GM04503 (cell line): ENCODE measurements at regions not wholly inside any gene's neighbourhood (a gene's known extent, or its start where the extent isn't known, plus 50 kb on each side); places are given as distances from the start of the nearest gene placed in this dataset.
"Not testable (repeated sequence)": the region's sequence is repeated elsewhere in the genome, so short reads cannot be mapped to it uniquely, and the experiment has no call there.

Experiments used
- DNase-seq: peaks from one replicate; pipeline ENCODE4 v3.0.0-alpha.2; 2012; ENCODE audit warnings: low read depth

DNA sequence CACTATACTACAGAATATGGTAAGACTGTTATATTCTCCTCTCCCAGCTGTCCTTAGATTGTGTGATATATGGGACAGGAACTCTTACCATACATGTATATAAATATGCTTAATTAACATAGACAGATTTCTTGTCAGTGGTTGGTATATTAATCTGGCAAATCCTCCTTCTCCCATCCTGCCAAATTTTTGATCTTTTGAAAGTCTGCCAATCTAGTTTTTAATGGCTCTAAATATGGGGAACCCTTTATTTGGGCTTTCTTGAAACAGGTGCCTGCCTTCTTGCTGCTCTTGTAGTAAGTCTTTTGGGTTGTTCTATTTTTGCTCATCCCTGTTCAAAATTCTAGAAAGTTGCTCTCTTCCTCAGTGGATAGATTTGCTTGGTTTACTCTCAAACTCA, 63.5 kb downstream of the SPATA31D1 start:
- DNase-seq = no peak

DNA sequence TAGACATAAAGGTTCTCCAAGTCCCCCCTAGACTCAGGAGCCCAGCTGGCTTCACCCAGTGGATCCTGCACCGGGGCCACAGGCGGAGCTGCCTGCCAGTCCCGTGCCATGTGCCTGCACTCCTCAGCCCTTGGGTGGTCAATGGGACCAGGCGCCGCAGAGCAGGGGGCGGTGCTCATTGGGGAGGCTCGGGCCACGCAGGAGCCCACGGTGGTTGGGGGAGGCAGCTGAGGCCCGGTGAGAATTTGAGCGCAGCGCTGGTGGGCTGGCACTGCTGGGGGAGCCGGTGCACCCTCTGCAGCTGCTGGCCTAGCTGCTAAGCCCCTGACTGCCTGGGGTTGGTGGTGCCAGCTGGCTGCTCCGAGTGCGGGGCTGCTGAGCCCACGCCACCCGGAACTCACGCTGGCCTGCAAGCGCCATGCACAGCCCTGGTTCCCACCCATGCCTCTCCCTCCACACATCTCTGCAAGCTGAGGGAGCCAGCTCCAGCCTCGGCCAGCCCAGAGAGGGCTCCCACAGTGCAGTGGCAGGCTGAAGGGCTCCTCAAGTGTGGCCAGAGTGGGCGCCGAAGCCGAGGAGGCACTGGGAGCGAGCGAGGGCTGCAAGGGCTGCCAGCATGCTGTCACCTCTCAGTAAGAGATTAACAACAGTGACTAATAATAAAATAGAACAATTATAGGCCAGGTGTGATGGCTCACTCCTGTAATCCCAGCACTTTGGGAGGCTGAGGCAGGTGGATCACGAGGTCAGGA, 65.9 kb downstream of the SPATA31D1 start:
- DNase-seq = no peak

GRCh38 chr9:82057805-82058204, 69.2 kb downstream of the SPATA31D1 start:
- no peak for DNase-seq

DNA sequence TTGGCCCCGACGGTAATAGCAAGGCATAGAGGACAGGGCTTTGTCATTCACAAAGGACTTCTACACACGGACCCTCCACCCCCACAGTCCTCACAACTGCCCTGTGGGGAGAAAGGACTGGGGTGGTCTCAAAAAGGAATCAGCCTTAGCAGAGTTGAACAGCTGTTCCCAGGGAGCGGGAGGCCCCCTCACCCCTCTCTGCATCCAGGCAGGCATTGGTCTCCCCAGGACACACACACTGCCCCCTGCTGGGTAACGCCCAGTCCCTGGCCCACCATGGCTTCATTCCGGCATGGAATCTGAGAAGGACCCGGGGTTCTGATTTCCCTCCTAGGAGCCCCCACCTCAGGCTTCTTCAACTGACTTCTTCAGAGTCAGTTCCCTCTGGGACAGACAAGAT, 73.2 kb downstream of the SPATA31D1 start:
- DNase-seq = not testable (repeated sequence)

GRCh38 chr9:82062245-82062644, 73.7 kb downstream of the SPATA31D1 start:
- DNase-seq = no peak

DNA sequence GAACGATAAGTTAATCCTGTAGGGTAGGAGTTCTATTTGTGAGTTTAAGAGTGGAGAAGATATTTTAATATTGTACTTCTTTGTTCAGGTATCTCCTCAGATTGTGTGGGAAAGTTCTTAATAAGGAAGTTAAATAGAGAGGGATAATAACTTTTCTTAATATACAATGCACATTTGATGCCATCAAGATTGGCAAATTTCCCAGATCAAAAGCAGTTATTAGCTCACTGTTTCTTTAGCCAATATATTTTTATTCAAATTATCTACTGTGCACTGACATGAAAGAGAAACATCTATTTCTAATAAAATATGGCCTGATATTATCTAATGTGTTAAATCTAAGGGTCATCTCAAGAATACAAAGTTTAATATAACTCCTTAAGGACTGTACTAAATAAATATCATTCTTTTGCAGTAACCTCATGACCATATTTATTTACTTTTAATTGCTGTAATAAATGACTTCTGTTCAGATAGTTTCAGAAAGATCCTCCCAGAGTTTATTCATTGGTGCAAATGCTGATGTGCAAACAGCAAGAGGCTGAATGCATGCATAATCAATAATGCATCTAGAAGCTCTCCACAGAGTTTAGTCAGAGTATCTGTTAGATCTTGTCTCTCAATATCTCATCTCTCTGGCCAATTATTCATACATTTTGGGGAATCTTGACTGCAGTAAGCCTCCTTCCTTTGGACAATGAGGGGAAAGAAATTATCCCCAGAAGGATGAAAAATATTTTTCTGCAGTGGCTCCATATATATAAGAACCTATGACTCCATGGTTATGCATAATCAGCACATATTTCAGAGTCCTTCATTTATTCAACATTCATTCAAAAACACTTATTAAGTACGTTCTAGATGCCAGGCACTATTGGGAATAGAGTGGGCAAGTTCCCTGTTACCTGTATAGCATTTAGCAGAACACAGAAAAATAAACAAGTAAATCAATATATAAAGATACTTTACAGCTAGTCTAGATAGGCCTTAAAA, 85.3 kb downstream of the SPATA31D1 start:
- DNase-seq = no peak

DNA sequence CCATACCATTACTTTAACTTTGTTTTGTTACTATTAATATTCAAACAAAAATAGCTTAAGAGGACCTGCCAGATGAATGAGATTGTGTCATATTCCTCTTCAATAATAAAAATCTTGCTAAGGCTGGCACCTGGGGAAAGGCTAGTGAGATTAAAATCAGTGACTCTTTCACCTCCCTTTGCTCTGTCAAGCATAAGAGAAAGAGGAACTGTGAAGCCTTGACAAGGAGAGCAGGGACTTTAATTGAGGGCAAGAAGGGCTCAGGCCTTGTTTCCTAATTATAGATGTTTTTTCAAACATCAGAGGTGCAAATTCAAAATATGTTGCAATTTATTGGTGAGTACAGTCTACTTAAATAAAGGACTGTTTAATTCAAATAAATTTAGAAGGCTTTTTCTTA, 91.7 kb downstream of the SPATA31D1 start:
- DNase-seq = no peak

DNA sequence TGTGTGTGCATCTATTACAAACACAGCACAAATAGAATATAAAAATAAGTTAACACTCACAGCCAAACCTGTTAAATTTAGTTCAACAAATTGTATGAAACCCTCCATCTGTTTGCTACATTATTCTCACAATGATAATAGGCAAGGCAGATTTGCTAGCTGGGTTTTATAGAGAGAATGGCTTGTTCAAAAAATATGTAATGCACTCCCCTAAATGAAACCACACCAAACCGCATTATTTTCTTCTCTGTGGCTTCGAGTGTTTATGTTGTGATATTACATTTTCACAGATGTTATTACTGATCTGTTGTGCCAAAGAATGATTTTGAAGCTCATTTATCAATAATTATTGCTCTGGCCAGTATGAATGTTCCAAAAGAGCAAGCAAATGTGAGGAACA, 92.9 kb downstream of the SPATA31D1 start:
- DNase-seq = no peak

DNA sequence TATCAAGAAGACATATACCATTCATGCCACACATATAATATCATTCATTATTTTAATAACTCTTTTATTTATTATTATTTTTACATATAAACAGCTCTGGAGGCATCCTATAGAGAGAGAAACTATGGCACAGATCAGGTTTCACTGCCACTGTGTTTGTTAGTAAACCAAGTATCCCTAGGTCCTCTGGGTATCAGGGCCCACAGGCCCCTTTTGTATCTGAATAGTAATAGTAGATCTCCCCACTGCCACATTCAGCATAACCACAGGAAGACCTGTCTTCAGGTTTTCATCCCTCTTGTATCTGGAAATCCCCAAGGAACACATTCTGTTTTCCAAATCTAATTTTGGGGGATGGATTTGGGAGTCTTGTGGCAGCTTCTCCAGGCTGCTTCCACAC, 94.0 kb downstream of the SPATA31D1 start:
- DNase-seq = no peak

- no peak for DNase-seq
These were observed 100.0 kb downstream of the SPATA31D1 start for GRCh38 chr9:82088591-82088990.

DNA sequence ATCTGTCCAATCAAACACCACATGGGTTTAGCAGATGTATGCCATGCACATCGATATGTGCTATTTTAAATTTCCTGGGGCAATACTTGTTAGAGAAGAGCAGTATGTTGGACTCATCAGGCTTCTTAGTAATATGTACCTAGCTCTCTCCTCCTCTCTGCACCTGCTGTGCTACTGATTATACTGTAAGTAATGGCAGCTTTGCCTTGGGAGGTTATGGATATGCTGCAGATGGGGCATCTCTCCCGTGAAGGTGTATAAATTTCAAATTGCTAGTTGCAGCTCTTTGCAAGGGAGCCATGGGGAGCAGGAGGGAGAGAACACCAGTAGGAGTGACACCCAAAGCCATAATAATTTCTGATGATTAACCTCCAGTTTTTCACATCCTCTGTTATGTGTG, 101.5 kb downstream of the SPATA31D1 start:
- DNase-seq = no peak

DNA sequence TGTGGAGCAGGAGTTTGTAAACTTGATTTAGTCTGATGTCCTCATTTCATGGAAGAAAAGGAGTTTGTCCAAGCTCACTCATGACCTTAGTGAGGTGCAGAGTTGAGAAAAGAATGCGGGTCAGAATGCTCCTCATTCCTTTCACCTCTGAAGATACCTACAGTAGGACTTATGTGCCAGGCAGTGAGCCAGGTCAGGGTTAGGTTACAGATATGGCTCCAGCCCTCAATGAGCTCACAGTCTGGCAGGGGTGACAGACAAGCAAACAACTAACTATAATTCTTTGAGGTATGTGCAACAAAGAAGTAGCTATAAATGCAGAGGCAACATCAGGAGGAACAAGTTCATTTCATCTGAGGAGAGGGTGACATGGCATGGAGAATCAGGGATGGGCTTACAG, 102.5 kb downstream of the SPATA31D1 start:
- no peak for DNase-seq

DNA sequence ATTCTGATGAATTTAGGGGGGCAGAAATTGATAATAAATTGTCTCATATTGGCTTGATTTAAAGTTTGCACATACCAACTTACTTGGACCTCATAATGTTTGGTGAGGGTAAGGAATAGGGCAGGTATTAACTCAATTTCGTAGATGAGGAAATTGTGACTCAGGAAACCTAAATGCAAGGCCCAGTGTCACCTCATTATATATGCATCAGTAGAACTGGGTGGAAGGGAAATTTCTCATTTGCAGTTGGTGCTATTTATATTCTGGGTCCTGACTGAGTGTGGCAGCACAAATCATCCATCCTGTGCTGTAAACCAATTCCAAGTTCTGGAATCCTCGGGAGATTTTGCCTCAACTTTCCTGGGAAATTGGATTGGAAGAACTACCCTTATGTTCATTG, 103.0 kb downstream of the SPATA31D1 start:
- no peak for DNase-seq

GRCh38 chr9:82101475-82101874, 112.9 kb downstream of the SPATA31D1 start:
- no peak for DNase-seq

- no peak for DNase-seq
These were observed 115.7 kb downstream of the SPATA31D1 start for GRCh38 chr9:82104252-82104651.

GRCh38 chr9:82105729-82106128, 117.2 kb downstream of the SPATA31D1 start:
- no peak for DNase-seq

GRCh38 chr9:82106536-82106935, 118.0 kb downstream of the SPATA31D1 start:
- DNase-seq = no peak

DNA sequence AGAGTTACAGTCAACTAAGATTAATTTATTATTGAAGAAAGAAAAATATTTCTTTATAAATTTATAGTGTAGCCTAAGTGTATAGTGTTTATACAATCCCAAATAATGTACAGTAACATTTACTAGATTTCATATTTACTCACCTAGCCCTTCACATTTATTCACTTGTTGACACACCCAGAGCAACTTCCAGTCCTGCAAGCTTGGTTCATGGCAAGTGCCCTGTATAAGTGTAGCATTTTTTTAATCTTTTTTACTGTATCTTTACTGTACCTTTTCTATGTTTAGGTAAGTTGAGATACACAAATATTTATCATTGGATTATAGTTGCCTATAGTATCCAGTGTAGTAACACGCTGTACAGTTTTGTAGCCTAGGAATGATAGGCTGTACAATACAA, 119.9 kb downstream of the SPATA31D1 start:
- no peak for DNase-seq

GRCh38 chr9:82108941-82109340, 120.4 kb downstream of the SPATA31D1 start:
- no peak for DNase-seq

DNA sequence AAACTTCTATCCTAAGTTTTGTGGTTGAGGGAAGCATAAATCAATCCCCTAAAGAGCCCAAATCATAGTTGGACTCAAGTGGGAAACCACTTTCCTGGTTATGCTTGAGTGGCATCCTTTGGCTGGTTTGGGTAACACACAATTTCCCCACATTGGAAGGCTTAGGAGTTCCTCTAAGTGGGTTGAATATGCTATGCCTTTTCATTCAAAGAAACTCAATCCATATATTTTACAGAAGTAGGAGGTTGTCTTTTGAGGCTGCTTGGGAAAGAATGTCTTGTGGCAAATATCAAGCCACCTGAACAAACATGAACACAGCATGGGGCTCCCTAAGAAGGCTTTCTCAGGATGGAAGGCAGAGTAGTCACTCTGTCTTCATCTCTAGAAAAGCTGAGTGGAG, 121.1 kb downstream of the SPATA31D1 start:
- no peak for DNase-seq

GRCh38 chr9:82110881-82111280, 122.3 kb downstream of the SPATA31D1 start:
- no peak for DNase-seq

DNA sequence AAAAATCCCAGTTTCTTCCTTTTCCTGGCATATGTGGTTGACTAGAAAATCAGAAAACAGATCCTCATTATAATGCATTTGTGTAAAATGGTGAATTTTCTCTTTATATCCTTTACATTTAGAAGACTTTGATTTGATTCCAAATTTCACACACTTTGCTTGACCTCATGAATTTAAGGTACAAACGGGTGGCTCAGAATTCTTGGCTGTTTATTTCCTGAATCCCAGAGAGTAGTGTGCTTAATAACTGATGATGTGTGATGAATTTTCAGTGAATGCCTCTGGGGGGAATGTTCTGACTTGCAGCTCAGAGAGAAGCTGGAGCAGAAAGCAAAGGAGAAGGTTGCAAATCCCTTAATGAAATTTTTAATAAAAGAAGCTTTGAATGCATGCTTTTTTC, 126.8 kb downstream of the SPATA31D1 start:
- DNase-seq = no peak

- no peak for DNase-seq
These were observed 127.3 kb downstream of the SPATA31D1 start for GRCh38 chr9:82115900-82116299.
